Mononuclear cell (primary cell): ENCODE measurements at regions not wholly inside any gene's neighbourhood (a gene's known extent, or its start where the extent isn't known, plus 50 kb on each side); places are given as distances from the start of the nearest gene placed in this dataset.

ENCODE experiments used
- H3K27me3 ChIP-seq: 2 replicates; pipeline ENCODE4 v1.6.0; 2011; ENCODE audit warnings: low read length, control low read depth; ENCODE audit not compliant: insufficient read depth
- H3K4me1 ChIP-seq: 2 replicates; pipeline ENCODE4 v1.5.1; 2011; ENCODE audit warnings: mild to moderate bottlenecking, low read length, control low read depth; ENCODE audit not compliant: insufficient read depth
- H3K4me3 ChIP-seq: 2 replicates; pipeline ENCODE4 v1.5.1; 2011; ENCODE audit warnings: mild to moderate bottlenecking, low read length, moderate library complexity
- H3K9me3 ChIP-seq: 2 replicates; pipeline ENCODE4 v1.5.1; 2011; ENCODE audit warnings: low read depth, mild to moderate bottlenecking, control low read depth, low read length

DNA sequence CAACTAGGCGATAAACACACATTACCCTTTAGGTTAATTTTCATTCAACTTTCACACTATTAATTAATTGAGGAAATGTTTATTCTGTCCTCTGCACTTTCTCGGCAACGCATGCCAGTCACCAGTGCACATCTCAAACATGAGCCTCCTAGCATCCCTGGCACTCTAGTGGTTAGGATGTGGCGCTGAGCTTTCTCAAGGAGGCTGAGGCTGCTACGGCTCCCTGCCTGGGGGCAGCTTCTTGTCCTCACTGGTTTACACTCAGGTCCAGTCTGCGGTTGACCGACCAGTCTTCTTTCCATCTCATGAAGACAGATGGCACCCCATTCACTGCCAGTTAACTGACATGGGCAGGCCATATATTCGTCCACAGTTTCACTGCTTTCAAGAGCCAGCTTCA is 463.4 kb downstream of the EIPR1 start:
- no peaks in the 10 kb centered on the region for H3K4me1 ChIP-seq
- H3K27me3 ChIP-seq = no peaks in the 10 kb centered on the region
- H3K4me3 ChIP-seq = no peak overlapping the region
- H3K9me3 ChIP-seq = no peaks in the 10 kb centered on the region

DNA sequence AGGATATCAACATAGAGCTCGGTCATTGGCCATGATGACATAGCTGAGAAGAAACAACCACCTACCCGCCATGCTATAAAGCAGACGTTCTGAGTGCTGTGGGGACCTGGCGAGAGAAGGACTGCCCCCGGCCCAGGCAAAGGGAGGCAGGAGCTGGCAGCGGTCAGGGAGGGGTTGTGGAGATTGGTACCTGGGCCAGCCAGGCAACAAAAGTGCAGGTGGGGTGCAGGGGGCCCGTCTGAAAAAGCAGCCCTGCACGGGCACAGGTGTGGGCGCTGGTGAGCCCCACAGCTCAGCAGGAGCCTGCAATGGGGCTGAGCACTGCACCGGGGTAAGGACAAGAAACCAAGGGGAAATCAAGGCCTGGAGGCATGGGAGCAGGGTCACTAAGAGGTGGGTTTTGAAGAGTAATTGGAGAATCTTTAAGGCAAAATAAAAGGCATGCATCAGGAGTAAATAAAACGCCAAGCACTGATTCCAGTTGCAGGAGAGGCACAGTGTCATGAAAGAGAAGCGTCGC is 464.0 kb downstream of the EIPR1 start:
- no peaks in the 10 kb centered on the region for H3K4me1 ChIP-seq
- H3K4me3 ChIP-seq = no peak overlapping the region
- no peaks in the 10 kb centered on the region for H3K9me3 ChIP-seq
- no peaks in the 10 kb centered on the region for H3K27me3 ChIP-seq

DNA sequence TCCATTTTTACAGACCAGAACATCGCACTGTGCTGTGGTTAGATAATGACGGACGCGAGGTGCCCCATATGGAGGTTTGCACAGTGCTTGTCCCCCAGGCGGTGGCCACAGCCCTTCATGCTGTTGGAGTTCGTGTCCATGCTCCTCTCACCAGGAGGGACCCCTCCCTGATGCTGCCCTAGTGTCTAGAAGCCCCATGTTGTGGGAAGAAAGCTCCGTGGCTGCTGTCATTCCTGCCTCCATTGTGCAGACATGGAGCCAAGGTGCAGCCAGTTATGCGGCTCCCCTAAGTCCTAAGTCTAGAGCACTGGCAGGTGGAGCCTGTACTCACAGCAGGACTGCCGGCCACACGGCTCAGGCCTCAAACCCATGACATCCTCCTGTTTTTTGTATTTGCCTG is 464.9 kb downstream of the EIPR1 start:
- Histone ChIP-seq H3K4me3 (no peak overlapping the region), H3K27me3 (no peaks in the 10 kb centered on the region), H3K9me3 (no peaks in the 10 kb centered on the region), H3K4me1 (no peaks in the 10 kb centered on the region)

DNA sequence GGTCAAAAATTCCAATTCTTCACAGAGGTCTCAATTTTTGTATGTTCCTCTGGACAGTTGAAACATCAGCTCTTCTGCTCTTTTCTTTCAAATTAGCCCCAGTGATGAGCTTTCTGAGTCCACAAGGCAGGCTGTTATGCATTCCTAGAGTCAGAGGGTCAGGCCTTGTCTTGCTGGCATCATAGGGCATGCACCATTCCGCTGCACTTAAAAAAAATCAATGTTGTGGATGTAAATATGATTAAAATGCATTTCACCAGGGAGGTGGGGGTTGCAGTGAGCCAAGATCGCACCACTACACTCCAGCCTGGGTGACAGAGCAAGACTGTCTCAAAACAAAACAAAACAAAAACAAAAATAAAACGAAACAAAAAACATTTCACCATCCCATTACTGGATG is 465.3 kb downstream of the EIPR1 start:
- no peaks in the 10 kb centered on the region for H3K9me3 ChIP-seq
- H3K4me3 ChIP-seq = no peak overlapping the region
- H3K27me3 ChIP-seq = no peaks in the 10 kb centered on the region
- no peaks in the 10 kb centered on the region for H3K4me1 ChIP-seq

DNA sequence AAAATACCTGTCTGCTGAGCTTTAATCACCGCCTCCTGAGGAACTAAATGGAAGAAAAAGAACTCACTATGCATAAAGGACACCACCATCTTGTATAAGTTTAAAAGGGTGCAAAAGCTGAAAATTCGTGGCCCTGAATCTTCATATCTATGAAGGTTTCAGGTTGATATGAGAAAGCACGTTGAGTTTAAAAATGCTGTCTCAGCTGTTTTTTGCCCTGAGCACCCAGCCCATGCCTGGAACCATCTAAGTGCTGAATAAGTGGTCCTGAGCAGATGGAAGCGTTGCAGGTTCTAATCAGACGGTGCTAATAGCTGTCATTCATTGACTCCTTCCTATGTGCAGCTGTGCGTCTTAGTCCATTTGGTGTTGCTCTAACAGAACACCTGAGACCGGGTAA is 467.4 kb downstream of the EIPR1 start:
- no peaks in the 10 kb centered on the region for H3K4me1 ChIP-seq
- H3K4me3 ChIP-seq = no peak overlapping the region
- no peaks in the 10 kb centered on the region for H3K27me3 ChIP-seq
- no peaks in the 10 kb centered on the region for H3K9me3 ChIP-seq

DNA sequence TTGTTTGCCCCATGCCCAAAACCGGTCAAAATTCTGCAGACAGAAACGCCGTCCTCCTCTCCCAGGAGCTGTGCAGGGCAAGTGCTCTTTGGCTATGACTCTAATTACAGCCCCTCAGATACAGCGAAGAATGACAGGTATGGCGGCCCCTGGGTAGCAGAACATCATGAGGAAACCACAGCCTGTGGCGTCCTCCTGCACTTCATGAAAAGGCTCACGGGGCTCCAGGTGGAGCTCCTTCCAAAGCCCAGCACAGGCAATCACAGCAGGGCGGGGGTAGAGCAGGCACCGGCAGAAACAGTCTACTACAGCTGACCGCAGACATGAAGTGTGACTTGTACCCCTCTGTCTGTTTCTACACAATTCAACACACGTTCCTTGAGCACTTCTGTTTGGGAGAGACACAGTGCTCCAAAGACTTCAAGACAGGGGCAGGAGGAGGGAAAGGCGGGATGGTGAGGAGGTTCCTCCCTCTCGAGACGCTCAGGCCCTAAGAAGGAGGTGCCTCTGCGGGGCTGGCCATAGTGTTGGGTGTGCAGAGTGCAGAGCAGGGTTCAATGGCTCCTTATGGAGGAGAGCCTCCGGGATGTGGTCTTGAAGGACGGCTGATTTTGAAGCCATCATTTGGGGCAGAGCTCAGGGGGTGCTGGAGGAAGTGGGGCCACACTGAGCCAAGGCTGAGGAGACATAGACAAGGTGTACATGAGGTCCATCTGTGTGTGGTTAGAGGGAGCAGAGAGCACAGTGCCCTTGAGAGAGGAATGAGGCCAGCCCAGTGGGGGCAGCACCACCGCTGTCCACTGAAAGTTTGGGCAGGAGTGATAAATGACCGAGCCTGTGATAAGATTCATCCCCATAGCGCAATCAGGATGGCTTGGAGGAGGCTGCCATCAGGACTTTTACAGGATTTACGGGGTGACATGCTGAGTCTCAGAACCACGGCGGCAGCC is 468.3 kb downstream of the EIPR1 start:
- Histone ChIP-seq H3K4me1 (no peaks in the 10 kb centered on the region), H3K27me3 (no peaks in the 10 kb centered on the region), H3K4me3 (no peak overlapping the region), H3K9me3 (no peaks in the 10 kb centered on the region)

DNA sequence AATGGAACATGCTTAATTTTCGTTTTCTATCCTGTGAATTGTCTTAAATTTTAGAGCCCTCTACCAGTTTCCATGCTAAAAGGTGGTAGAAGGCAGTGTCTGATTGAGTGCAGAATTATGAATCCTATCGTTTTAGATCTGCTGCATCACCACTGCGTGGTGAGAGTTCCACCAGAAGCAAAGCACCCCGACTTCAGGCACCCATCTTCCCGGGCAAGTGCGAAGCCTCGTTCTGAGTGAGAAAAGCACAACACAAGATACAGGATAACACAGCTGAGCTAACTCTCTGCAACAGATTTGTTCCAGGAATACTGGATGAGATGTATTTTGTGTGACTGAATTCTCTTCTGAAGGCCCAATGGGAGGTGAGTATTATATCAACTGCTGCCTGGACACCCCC is 471.5 kb downstream of the EIPR1 start:
- H3K9me3 ChIP-seq = no peaks in the 10 kb centered on the region
- H3K4me3 ChIP-seq = no peak overlapping the region
- H3K4me1 ChIP-seq = peaks cover 5% of the 10 kb centered on the region
- H3K27me3 ChIP-seq = no peaks in the 10 kb centered on the region

DNA sequence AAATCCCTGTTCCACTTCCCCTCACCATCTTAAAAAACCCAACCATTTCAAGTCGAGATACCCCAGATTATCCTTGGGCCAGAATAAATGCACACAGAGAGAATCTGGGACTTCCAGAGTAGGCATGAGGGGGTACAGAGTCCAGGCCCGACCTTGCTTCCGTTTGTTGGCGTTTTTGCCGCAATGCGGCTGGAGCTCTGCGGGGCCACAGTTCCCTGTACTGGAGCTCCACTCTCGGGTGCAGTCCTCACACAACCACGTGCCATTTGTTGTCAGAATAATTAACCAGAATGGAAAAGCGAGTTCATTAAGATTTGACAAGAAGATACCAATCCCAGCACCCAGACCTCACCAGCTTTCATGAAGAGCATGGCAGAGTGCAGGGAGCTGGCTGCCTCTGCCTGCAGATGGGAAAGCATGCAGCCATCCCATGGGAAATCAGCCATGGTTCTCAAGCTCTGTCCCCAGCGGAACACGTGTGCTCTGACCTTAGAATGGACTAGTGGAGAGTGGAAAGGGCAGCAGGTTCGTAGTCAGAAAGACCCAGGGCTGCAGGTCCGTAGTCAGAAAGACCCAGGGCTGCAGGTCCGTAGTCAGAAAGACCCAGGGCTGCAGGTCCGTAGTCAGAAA is 472.8 kb downstream of the EIPR1 start:
- peaks cover 5% of the 10 kb centered on the region for H3K4me1 ChIP-seq
- no peaks in the 10 kb centered on the region for H3K27me3 ChIP-seq
- no peaks in the 10 kb centered on the region for H3K9me3 ChIP-seq
- no peak overlapping the region for H3K4me3 ChIP-seq

DNA sequence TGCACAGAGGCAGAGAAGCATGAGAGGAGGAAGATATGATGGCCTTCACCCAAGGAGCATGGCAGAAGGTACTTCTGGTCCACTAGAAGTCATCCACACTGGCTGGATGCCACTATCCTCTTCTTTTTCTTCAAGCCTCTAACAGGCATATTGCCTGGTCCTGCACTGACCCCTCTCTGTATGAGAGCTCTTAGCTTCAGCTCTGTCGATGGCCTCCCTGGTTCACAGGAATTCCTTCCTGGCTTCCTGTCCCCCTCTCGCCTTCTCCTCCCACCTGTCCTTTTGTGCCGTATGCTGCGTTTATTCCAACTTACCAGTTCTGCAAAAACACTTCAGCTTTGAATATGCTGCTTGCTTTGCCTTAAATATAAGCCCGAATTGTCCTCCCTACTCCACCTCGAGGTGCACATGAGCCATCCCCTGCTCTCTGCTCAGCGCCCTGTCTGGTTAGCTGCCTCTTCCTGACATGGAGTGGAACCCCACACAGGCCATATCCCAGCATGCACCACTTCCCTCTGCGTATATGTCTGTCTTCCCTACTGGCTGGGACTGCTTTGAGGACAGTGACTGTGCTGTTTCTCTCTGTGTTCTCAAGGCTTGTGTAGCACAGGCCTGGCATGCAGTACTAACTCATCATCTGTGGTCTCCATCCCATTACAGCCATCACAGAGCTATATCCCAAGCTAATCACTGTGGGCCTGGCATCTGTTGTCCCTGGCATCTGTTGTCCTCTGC is 474.9 kb downstream of the EIPR1 start:
- Histone ChIP-seq H3K4me3 (no peak overlapping the region), H3K4me1 (peaks cover 5% of the 10 kb centered on the region), H3K27me3 (no peaks in the 10 kb centered on the region), H3K9me3 (no peaks in the 10 kb centered on the region)

DNA sequence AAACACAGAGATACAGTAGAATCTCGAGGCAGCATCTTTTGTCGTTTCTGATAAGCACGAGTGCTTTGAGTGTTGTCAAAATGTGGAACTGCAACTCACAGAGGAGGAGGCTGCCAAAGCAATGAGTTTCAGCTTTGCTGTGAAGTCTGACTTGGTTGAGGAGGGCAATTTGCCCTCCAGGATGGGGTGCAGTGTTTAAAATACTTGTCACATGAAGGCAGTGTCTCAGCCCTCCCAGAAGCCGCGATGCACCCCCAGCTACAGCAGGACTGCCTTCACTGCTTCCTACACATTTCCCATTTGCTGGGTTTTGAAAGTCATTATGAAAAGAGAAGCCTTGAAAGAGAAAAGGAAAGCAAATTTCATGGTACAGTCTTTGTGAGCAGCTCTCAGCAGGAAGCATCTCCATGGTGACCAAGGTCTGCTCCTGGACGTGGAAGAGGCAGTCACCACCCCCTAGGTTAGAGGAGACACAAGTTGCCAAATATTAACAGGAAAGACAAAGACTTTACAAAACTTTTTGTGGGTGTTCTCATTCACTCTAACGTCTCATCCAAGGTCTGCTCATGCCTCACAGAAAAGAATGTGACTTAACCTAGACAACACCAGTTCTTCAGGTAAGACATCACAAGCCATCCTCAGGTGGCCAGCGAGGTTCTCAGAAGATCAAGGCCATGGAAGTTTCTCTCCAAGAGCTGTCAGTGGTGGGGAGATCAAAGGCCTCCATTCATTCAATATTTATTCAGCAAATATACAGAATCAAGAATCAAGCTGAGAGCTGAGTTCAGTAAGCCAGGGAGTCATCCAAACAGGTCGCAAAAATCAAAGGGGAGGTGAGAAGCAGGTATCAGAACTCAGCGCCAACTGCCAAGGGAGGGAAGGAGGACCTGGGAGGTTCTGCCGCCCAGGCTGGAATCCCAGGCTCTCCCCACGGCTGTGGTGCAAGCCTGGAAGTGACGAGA is 476.0 kb downstream of the EIPR1 start:
- no peak overlapping the region for H3K4me3 ChIP-seq
- H3K27me3 ChIP-seq = no peaks in the 10 kb centered on the region
- H3K9me3 ChIP-seq = no peaks in the 10 kb centered on the region
- peaks cover 5% of the 10 kb centered on the region for H3K4me1 ChIP-seq

DNA sequence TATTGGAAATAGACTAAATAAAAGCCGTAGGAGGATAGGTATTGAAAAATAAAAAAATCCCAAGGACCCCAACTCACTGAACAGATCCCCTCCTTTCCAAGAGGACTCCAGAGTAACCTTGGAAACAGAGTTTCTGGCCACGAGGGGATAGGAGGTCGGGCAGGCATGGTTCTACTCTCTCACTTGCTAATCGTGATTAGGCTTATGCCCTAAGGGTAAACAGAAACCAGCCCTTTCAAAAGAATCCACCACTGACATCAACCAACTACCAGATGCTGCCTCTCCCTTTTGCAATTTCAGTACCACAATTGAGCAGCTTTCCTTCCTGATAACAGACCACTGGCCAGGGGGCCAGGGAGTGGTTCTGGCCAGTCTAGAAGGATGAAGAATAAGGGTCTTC is 477.8 kb downstream of the EIPR1 start:
- Histone ChIP-seq H3K27me3 (no peaks in the 10 kb centered on the region), H3K4me1 (peaks cover 5% of the 10 kb centered on the region), H3K4me3 (no peak overlapping the region), H3K9me3 (no peaks in the 10 kb centered on the region)

DNA sequence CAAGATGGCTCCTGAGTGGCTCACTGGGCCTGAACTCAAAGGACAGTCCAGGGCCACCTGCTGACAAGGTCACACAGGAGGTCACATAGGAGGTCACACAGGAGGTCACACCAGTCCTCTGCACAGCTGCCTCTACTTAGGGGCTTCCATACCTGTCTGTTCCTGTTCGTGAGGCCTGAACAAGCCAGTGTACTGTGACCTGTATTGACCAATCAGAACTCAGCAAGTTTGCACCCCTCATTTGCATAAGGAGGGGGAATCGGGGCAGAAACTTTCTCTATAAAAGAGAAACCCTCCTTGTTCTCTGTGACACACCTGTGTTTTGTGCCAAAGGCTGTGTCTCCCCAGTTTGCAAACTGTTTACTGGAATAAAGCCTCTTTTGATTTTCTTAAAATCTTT is 478.9 kb downstream of the EIPR1 start:
- H3K27me3 ChIP-seq = no peaks in the 10 kb centered on the region
- no peaks in the 10 kb centered on the region for H3K9me3 ChIP-seq
- H3K4me1 ChIP-seq = peaks cover 5% of the 10 kb centered on the region
- no peak overlapping the region for H3K4me3 ChIP-seq

DNA sequence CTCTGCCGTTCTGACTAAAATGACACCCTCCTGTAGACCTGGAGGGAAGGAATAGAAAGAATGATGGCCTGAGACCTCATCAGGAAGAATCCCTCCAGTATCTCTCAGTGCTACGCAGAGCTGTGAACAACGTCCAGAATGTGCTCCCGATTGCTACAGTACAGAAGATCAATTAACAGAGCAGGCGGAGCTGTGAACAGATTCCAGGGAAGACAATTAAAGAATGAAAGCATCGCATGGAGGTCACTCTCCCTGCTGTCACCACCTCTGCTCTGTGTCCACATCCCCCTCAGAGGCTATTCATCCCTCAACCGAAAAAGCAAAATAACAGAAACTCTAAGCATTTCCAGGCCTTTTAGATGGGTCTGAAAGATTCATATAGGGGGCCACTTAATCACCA is 481.0 kb downstream of the EIPR1 start:
- Histone ChIP-seq H3K9me3 (no peaks in the 10 kb centered on the region), H3K4me3 (no peak overlapping the region), H3K4me1 (peaks cover 3% of the 10 kb centered on the region), H3K27me3 (no peaks in the 10 kb centered on the region)

DNA sequence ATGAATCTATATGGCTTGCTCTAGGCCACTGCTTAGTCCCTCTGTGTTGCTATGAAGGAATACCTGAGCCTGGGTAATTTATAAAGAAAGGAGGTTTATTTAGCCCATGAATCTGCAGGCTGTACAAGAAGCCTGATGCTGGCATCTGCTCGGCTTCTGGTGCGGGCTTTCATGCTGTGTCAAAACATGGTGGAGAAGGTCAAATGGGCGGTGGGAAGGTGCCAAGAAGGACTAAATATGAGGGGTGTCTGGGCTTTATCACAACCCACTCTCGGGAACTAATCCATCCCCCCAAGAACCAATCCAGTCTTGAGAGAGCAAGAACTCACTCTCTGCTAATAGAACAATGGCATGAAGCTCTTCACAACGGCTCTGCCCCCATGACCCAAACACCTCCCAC is 481.6 kb downstream of the EIPR1 start:
- no peaks in the 10 kb centered on the region for H3K27me3 ChIP-seq
- H3K4me3 ChIP-seq = no peak overlapping the region
- H3K4me1 ChIP-seq = no peaks in the 10 kb centered on the region
- H3K9me3 ChIP-seq = no peaks in the 10 kb centered on the region
